ENCODE measurements at regions not wholly inside any gene's neighbourhood (a gene's known extent, or its start where the extent isn't known, plus 50 kb on each side); places are given as distances from the start of the nearest gene placed in this dataset.

DNA sequence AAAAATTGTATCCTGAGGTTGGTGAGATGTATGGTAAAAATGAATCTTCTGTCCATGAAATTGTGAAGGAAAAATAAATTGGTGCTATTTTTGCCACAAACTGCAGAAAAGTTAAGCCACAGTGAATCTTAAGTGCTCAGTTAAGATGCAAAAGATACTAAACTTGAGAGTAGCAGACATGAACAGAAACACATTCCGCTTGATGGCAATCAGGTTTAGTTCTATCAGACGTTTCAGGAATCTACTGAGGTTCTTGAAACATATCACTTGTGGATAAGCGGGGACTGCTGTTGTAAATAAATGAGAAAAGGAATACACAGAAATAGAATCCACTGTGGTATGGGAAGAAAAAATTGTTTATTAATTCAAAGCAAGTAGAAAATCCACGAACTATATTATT lies 311.2 kb upstream of the PRR16 start:
- no peak overlapping the region for H3K4me3 ChIP-seq (ENCODE audit: low read depth, low read length)
- TF ChIP-seq, protein P1, sequence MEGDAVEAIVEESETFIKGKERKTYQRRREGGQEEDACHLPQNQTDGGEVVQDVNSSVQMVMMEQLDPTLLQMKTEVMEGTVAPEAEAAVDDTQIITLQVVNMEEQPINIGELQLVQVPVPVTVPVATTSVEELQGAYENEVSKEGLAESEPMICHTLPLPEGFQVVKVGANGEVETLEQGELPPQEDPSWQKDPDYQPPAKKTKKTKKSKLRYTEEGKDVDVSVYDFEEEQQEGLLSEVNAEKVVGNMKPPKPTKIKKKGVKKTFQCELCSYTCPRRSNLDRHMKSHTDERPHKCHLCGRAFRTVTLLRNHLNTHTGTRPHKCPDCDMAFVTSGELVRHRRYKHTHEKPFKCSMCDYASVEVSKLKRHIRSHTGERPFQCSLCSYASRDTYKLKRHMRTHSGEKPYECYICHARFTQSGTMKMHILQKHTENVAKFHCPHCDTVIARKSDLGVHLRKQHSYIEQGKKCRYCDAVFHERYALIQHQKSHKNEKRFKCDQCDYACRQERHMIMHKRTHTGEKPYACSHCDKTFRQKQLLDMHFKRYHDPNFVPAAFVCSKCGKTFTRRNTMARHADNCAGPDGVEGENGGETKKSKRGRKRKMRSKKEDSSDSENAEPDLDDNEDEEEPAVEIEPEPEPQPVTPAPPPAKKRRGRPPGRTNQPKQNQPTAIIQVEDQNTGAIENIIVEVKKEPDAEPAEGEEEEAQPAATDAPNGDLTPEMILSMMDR (IDR thresholded peaks at IDR 0.05; ENCODE audit: insufficient read depth, low read depth, low read length, missing control alignments), result no peak
- DNase-seq (ENCODE audit: low read depth), result no peak

DNA sequence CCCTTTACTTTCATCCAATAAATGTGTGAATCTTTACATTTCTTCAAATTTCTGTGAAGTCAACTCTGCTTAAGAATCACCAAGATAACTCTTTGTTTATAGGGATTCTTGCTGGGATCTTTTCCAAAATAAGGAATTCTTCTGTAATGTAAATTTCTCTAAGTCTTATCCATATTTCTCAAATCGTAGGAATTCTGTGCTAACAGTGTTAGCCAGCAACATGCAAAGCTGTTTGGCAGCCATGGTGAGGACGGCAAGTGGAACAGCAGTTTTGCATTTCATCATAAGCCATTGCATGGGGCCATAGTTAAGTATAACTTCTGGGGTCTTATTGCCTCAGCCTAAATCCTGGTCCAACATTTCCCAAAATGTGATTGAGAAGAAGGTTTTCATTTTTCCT lies 310.5 kb upstream of the PRR16 start:
- TF ChIP-seq, protein P1 (IDR thresholded peaks at IDR 0.05; ENCODE audit: insufficient read depth, low read depth, low read length, missing control alignments), result no peak
- H3K4me3 ChIP-seq (ENCODE audit: low read depth, low read length), result no peak overlapping the region
- DNase-seq (ENCODE audit: low read depth), result no peak

DNA sequence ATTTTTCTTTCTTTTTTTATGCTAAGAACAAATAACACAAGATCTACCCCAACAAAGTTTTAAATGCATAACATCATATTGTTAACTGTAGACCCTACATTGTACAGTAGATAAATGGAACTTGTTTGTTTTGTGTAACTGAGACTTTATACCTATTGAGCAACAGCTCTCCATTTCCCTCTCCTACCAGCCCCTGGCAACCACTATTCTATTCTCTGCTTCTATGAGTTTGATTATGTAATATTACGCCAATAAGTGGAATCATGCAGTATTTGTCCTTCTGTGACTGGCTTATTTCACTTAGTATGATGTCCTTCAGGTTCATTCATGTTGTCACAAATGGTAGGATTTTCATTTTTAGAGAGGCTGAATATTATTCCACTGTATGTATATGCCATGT lies 308.2 kb upstream of the PRR16 start:
- TF ChIP-seq, protein P1 (IDR thresholded peaks at IDR 0.05; ENCODE audit: insufficient read depth, low read depth, low read length, missing control alignments), result no peak
- H3K4me3 ChIP-seq (ENCODE audit: low read depth, low read length), result no peak overlapping the region
- DNase-seq (ENCODE audit: low read depth), result no peak

DNA sequence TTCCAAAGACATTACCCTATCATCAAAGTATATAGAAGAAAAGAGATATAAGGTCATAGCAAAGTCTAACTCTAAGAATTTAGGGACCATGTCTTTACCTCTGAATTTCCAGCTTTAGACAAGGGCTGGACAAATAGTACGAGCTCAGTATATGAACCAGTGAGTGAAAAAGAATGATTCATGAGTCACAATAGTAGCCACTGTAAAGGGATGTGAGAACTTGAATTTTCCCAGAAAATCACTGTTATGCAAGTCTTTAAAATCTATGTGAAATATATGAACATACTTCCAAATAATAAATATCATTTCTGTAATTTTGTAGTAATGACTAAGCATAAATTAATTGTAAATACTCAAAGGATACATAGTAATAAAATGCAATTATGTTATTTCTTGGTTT lies 305.9 kb upstream of the PRR16 start:
- TF ChIP-seq, protein P1 (IDR thresholded peaks at IDR 0.05; ENCODE audit: insufficient read depth, low read depth, low read length, missing control alignments), result no peak
- H3K4me3 ChIP-seq (ENCODE audit: low read depth, low read length), result no peak overlapping the region
- no peak for DNase-seq (ENCODE audit: low read depth)

DNA sequence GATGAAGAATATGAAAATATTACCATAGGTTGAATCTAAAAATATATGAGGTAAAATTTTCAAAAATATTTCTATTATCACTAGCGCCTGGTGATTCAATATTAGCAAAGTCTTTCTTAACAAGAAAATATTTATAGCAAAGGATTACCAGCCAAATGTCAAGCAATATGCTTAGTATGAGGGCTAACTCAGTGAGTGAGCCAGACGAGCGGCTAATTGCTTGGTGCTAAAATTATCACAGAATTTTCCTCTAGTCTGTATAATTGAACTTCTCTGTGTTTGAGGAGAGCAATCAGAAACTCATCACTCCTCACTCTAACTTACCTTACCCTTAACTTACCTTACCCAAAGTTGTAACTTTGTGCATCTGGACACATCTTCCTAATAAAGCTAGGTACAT lies 304.9 kb upstream of the PRR16 start:
- DNase-seq (ENCODE audit: low read depth), result no peak
- TF ChIP-seq, protein P1 (IDR thresholded peaks at IDR 0.05; ENCODE audit: insufficient read depth, low read depth, low read length, missing control alignments), result no peak
- H3K4me3 ChIP-seq (ENCODE audit: low read depth, low read length), result no peak overlapping the region

GRCh38 chr5:120160124-120160895 lies 303.8 kb upstream of the PRR16 start:
- DNase-seq (ENCODE audit: low read depth), result no peak
- TF ChIP-seq, protein P1 (IDR thresholded peaks at IDR 0.05; ENCODE audit: insufficient read depth, low read depth, low read length, missing control alignments), result no peak
- no peak overlapping the region for H3K4me3 ChIP-seq (ENCODE audit: low read depth, low read length)

- H3K4me3 ChIP-seq (ENCODE audit: low read depth, low read length), result no peak overlapping the region
- DNase-seq (ENCODE audit: low read depth), result no peak
- TF ChIP-seq, protein P1 (IDR thresholded peaks at IDR 0.05; ENCODE audit: insufficient read depth, low read depth, low read length, missing control alignments), result no peak
Observed at GRCh38 chr5:120162321-120162720, 301.8 kb upstream of the PRR16 start.
